Upper lobe of left lung (tissue), 6 donors: ENCODE measurements at regions not wholly inside any gene's neighbourhood (a gene's known extent, or its start where the extent isn't known, plus 50 kb on each side); places are given as distances from the start of the nearest gene placed in this dataset.

Experiments
- ATAC-seq, 2 donors: fragments of 200-7000 bp; cut with Tn5 transposase; one replicate each; pipeline ENCODE4 v1.9.1; 2022; ENCODE audit warnings: mild to moderate bottlenecking in 2 of 2, moderate library complexity in 2 of 2; ENCODE audit not compliant: low FRiP score in 2 of 2
- DNase-seq, 2 donors: peaks; one replicate each; pipeline ENCODE4 v3.0.0-alpha.2; 2019 to 2020
- H3K27ac ChIP-seq, 4 donors: fragments of 200-600 bp; sonication (generic); one replicate each; pipeline ENCODE4 v1.5.1; 2016 to 2019
- H3K27me3 ChIP-seq, 4 donors: fragments of 200-600 bp; sonication (generic); one replicate each; pipeline ENCODE4 v1.5.1; 2017 to 2019
- H3K36me3 ChIP-seq, 4 donors: fragments of 200-600 bp; sonication (generic); one replicate each; pipeline ENCODE4 v1.5.1; 2016 to 2019
- H3K4me1 ChIP-seq, 4 donors: fragments of 200-600 bp; sonication (generic); one replicate each; pipeline ENCODE4 v1.5.1; 2018 to 2019
- H3K4me3 ChIP-seq, 4 donors: fragments of 200-600 bp; sonication (generic); one replicate each; pipeline ENCODE4 v1.5.1; 2017 to 2019; ENCODE audit warnings: mild to moderate bottlenecking in 2 of 4, moderate library complexity in 1 of 4
- H3K9me3 ChIP-seq, 4 donors: fragments of 200-600 bp; sonication (generic); one replicate each; pipeline ENCODE4 v1.5.1; 2018 to 2019
- EP300 ChIP-seq, 4 donors: sonication (generic); formaldehyde crosslinking; IDR thresholded peaks; one replicate each; pipeline ENCODE4 v1.5.1; 2017; ENCODE audit warnings: antibody characterized with exemption in 4 of 4, control low read depth in 2 of 4
- POLR2A ChIP-seq, 4 donors: fragments of 450-650 bp; IDR thresholded peaks; one replicate each; pipeline ENCODE4 v1.5.1; 2016 to 2017; ENCODE audit warnings: antibody characterized with exemption in 4 of 4, mild to moderate bottlenecking in 2 of 4
- POLR2AphosphoS5 ChIP-seq, 2 donors: sonication (generic); formaldehyde crosslinking; IDR thresholded peaks; one replicate each; pipeline ENCODE4 v1.5.1; 2017; ENCODE audit warnings: antibody characterized with exemption in 2 of 2
- WGBS, 2 donors: methylation state at CpG; one replicate each; pipeline ENCODE4 v1.1.5; 2017 to 2018; 5-methylcytosine and 5-hydroxymethylcytosine counted together
- TF ChIP-seq, protein P1 (sequence below), 6 experiments: fragments of 450-650 bp in 4 of 6; fragments of 200-600 bp in 2 of 6; sonication (generic) in 2 of 6; IDR thresholded peaks; one replicate each; pipeline ENCODE4 v1.5.1; 2016 to 2019; ENCODE audit warnings: antibody characterized with exemption in 6 of 6
- donor health status: DM: no; HTN: no; CAD: no; lungs with moderate emphysema.
- donor health status: DM: no; HTN: yes; CAD: no; lungs with severe emphysema.

DNA sequence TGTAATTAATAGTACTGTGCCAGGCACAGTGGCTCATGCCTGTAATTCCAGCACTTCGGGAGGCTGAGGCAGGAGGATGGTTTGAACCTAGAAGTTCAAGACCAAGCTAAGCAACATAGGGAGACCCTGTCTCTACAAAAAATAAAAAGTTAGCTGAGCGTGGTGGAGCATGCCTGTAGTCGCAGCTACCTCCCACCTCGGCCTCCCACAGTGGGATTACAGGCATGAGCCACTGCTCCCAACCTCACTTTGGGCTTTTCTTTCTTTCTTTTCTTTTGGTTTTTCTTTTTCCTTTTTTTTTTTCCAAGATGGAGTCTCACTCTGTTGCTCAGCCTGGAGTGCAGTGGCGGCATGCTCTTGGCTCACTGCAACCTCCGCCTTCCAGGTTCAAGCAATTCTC, 137.8 kb downstream of the MRM1 start:
- DNase-seq (no peak), ATAC-seq (no peak)
- Histone ChIP-seq H3K27ac (no peak overlapping the region), H3K4me3 (no peak overlapping the region), H3K36me3 (no peaks in the 10 kb centered on the region), H3K9me3 (no peaks in the 10 kb centered on the region), H3K4me1 (no peaks in the 10 kb centered on the region), H3K27me3 (no peaks in the 10 kb centered on the region)
- TF ChIP-seq POLR2AphosphoS5 (IDR thresholded peaks at IDR 0.05), result no peak
- no peak for TF ChIP-seq POLR2A (IDR thresholded peaks at IDR 0.05)
- TF ChIP-seq, protein P1, sequence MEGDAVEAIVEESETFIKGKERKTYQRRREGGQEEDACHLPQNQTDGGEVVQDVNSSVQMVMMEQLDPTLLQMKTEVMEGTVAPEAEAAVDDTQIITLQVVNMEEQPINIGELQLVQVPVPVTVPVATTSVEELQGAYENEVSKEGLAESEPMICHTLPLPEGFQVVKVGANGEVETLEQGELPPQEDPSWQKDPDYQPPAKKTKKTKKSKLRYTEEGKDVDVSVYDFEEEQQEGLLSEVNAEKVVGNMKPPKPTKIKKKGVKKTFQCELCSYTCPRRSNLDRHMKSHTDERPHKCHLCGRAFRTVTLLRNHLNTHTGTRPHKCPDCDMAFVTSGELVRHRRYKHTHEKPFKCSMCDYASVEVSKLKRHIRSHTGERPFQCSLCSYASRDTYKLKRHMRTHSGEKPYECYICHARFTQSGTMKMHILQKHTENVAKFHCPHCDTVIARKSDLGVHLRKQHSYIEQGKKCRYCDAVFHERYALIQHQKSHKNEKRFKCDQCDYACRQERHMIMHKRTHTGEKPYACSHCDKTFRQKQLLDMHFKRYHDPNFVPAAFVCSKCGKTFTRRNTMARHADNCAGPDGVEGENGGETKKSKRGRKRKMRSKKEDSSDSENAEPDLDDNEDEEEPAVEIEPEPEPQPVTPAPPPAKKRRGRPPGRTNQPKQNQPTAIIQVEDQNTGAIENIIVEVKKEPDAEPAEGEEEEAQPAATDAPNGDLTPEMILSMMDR (IDR thresholded peaks at IDR 0.05), result no peak
- TF ChIP-seq EP300 (IDR thresholded peaks at IDR 0.05), result no peak
- WGBS, 2 donors, result 85 to 87% methylated on average over 6 of the region's 6 CpGs

DNA sequence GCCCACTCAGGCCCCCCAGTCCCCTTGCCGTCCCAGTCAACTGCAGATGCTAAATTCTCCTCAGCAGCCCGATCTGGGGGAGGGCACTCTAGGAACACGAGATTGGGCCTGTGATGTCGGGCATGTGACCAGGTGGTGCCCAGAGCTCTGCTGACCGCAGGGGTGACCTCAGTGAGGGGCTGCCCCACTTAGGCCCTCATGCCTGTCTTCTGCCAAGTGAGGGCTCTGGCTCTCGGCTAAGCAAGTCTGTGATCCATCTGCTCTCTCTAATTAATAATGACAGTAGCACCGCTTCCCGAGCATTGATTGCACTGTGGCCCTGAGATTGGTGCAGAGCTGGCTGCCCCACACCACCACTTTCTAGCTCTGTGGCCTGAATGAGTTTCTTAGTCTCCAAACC, 138.8 kb downstream of the MRM1 start:
- H3K4me1 ChIP-seq, result no peaks in the 10 kb centered on the region
- 81 to 83% methylated on average over 6 to 8 of the region's 8 CpGs for WGBS, 2 donors
- no peaks in the 10 kb centered on the region for H3K9me3 ChIP-seq
- H3K4me3 ChIP-seq, result no peak overlapping the region
- H3K36me3 ChIP-seq, result no peaks in the 10 kb centered on the region
- TF ChIP-seq EP300 (IDR thresholded peaks at IDR 0.05), result no peak
- TF ChIP-seq POLR2AphosphoS5 (IDR thresholded peaks at IDR 0.05), result no peak
- no peak for TF ChIP-seq POLR2A (IDR thresholded peaks at IDR 0.05)
- TF ChIP-seq, protein P1 (IDR thresholded peaks at IDR 0.05), result no peak
- no peaks in the 10 kb centered on the region for H3K27me3 ChIP-seq
- ATAC-seq (no peak), DNase-seq (no peak)
- H3K27ac ChIP-seq, result no peak overlapping the region

DNA sequence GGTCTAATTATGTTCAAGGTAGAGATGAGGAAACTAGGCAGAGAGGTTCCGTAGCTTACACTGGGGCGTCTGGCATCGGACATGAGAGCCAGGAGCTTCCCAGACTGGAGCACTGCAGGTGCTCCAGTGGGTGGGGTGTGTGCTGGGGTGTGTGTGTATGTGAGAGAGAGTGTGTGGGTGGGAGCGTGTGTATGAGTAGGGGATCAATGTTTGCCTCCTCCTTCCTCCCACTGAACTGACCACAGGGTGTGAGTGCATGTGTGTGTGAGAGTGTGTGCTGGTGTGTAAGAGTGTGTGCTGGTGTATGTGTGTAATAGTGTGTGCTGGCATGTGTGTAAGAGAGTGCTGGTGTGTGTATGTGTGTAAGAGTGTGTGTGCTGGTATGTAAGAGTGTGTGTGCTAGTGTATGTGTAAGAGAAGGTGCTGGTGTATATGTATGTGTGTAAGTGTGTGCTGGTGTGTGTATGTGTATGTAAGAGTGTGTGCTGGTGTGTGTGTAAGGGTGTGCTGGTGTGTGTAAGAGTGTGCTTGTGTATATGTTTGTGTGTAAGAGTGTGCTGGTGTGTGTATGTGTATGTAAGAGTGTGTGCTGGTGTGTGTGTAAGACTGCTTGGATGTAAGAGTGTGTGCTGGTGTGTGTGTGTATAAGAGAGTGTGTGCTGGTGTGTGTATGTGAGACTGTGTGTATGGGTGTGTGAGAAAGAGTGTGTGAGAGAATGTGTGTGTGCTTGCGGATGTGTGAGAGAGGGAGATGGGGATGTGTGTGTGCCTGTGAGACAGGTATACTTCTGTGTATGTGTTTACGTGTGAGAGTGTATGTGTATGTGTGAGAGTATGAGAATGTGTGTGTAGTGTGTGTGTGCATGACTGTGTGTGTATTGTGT, 139.9 kb downstream of the MRM1 start:
- 87 to 88% methylated on average over 6 of the region's 6 CpGs for WGBS, 2 donors
- Histone ChIP-seq H3K27ac (no peak overlapping the region), H3K36me3 (no peaks in the 10 kb centered on the region), H3K4me1 (no peaks in the 10 kb centered on the region), H3K9me3 (no peaks in the 10 kb centered on the region), H3K4me3 (no peak overlapping the region), H3K27me3 (no peaks in the 10 kb centered on the region)
- TF ChIP-seq, protein P1 (IDR thresholded peaks at IDR 0.05), result no peak
- TF ChIP-seq POLR2AphosphoS5 (IDR thresholded peaks at IDR 0.05), result no peak
- no peak for TF ChIP-seq EP300 (IDR thresholded peaks at IDR 0.05)
- TF ChIP-seq POLR2A (IDR thresholded peaks at IDR 0.05), result no peak
- ATAC-seq, result peak in 1 of 2 donors; percentile 37
- DNase-seq, result no peak

DNA sequence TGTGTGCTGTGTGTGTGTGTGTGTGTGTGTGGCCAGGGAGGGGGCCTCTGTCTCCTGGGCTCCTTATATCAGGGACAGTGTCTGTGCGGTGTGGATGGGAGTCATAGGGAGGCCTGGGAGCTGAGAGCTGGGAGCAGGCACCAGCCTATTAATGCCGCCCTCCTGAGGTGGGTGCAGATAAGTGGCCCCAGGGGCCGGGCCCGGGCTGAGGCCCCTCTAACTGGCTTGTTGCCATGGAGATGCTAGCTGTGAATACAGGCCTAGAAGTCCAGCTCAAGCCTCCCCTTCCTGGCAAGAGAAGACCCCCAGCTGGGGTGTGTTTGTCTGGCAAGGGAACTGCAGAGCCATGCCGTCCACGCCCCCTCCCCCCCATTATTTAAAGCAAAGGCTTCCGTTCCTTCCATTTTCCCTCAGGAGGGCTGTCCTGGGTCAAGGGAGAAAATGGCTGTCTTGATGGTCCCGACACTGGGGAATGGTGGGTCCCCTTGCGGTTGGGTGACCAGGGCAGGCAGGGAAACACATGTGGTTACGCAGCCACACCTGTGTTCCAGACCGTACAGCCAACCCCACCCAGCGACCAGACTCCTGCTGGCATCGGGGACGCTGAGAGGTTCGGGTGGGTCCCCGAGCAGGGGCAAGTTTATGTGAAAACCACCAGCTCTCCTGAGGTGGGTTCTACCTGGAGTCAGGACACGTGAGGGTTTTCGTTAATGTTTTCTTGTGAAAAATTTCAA, 141.1 kb downstream of the MRM1 start:
- peak in 1 of 2 donors; percentile 11 for ATAC-seq
- Histone ChIP-seq H3K4me3 (no peak overlapping the region), H3K27ac (peak overlapping the region in 1 of 4 donors; percentile 65), H3K27me3 (no peaks in the 10 kb centered on the region), H3K9me3 (no peaks in the 10 kb centered on the region), H3K36me3 (no peaks in the 10 kb centered on the region), H3K4me1 (no peaks in the 10 kb centered on the region)
- 63 to 84% methylated on average over 11 to 18 of the region's 18 CpGs for WGBS, 2 donors
- no peak for DNase-seq
- TF ChIP-seq POLR2A (IDR thresholded peaks at IDR 0.05), result no peak
- no peak for TF ChIP-seq POLR2AphosphoS5 (IDR thresholded peaks at IDR 0.05)
- TF ChIP-seq, protein P1 (IDR thresholded peaks at IDR 0.05), result no peak
- no peak for TF ChIP-seq EP300 (IDR thresholded peaks at IDR 0.05)
